ENCODE measurements at regions not wholly inside any gene's neighbourhood (a gene's known extent, or its start where the extent isn't known, plus 50 kb on each side); places are given as distances from the start of the nearest gene placed in this dataset.

DNA sequence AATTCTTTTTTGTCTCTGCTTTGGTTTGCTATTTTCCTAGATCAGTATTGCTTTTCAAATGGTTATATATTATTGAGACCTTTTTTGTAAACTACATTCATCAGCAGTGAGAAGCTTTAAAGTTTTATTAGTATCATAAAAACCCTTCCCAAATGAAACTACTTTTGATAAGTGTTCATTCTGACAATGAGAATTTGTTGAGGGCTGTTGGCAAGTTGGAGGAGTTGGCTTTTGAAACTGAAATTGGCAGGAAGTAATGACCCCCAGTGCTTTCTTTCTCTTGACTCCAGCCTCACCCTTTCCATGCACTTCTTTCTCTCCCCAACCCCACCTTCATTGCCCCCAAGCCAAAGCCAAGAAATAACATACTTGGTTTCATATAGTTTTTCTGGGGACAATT lies 113.8 kb downstream of the ZIC5 start:
- Mint-ChIP-seq H3K4me1 (ENCODE audit: low read depth, unreplicated experiment) (no peaks in the 10 kb centered on the region), H3K36me3 (ENCODE audit: insufficient read depth, unreplicated experiment) (no peaks in the 10 kb centered on the region), H3K9me3 (ENCODE audit: unreplicated experiment) (no peaks in the 10 kb centered on the region), H3K27me3 (ENCODE audit: insufficient read depth, unreplicated experiment) (peaks cover 18% of the 10 kb centered on the region), H3K27ac (ENCODE audit: unreplicated experiment) (no peak overlapping the region), H3K4me3 (ENCODE audit: unreplicated experiment) (no peak overlapping the region)
- no peaks in the 10 kb centered on the region for H3K27me3 ChIP-seq (replicated peaks; ENCODE audit: control insufficient read depth, insufficient read depth, low read length)
- no peaks in the 10 kb centered on the region for H3K36me3 ChIP-seq (ENCODE audit: control insufficient read depth, insufficient read depth, low read length)
- TF ChIP-seq, protein P1, sequence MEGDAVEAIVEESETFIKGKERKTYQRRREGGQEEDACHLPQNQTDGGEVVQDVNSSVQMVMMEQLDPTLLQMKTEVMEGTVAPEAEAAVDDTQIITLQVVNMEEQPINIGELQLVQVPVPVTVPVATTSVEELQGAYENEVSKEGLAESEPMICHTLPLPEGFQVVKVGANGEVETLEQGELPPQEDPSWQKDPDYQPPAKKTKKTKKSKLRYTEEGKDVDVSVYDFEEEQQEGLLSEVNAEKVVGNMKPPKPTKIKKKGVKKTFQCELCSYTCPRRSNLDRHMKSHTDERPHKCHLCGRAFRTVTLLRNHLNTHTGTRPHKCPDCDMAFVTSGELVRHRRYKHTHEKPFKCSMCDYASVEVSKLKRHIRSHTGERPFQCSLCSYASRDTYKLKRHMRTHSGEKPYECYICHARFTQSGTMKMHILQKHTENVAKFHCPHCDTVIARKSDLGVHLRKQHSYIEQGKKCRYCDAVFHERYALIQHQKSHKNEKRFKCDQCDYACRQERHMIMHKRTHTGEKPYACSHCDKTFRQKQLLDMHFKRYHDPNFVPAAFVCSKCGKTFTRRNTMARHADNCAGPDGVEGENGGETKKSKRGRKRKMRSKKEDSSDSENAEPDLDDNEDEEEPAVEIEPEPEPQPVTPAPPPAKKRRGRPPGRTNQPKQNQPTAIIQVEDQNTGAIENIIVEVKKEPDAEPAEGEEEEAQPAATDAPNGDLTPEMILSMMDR (IDR thresholded peaks at IDR 0.05; ENCODE audit: insufficient read depth in 1 of 2, low read depth in 1 of 2, low read length in 1 of 2, severe bottlenecking in 1 of 2, unreplicated experiment in 1 of 2): no peak
- H3K4me1 ChIP-seq: no peaks in the 10 kb centered on the region
- H3K4me3 ChIP-seq (ENCODE audit: low read depth, low read length): no peak overlapping the region
- POLR2A ChIA-PET: no interaction called here
- CTCF ChIA-PET: no interaction called here
- no peaks in the 10 kb centered on the region for H3K9me3 ChIP-seq
- BruUV-seq (replicated peaks): no TSS peak
- no peak for DNase-seq
- intact Hi-C loops (cut with micrococcal nuclease; ENCODE audit: unreplicated experiment): no loop called here

DNA sequence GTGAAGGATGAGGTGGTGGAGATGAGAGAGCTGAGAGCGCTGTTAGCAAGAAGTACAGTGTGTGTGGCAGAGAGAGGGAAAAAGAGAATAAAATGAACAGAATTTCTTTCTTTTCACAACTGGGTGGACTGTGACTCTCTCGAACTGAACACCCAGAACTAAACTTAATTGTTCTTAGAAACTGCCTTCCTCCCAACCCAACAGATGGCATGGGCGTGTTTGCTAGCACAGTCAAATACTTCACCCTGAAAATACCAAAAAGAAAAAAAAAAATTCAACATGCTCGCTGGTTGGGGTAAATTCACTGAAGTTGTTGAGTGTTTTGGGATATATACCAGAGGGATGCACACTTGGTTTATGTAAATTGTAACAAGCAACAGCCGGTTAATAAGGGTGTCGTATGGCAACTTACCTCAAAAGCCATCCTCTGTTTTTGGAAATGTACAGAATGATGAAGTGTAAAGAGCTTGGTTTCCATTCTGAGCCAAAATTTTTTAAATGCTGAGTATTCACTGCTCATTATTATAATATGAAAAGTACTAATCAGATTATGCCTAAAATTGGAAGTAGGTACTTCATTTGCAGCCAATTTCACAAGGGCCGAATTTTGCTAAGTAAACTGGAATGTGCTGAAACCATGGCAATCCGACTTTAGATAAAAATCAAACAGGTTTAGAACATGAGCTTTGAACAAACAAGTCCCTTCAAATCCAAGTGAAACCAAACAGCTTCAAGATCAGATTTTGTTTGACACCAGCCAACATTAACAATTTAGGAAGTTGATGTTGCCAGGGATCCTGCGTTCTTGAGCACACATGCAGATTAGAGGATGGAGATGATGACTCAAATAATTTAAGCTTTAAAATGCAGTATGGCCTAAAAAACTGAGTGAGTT lies 115.8 kb downstream of the ZIC5 start:
- no TSS peak for BruUV-seq (replicated peaks)
- TF ChIP-seq, protein P1 (IDR thresholded peaks at IDR 0.05; ENCODE audit: insufficient read depth in 1 of 2, low read depth in 1 of 2, low read length in 1 of 2, severe bottlenecking in 1 of 2, unreplicated experiment in 1 of 2): no peak
- no peaks in the 10 kb centered on the region for H3K9me3 ChIP-seq
- H3K4me3 ChIP-seq (ENCODE audit: low read depth, low read length): no peak overlapping the region
- H3K4me1 Mint-ChIP-seq (ENCODE audit: low read depth, unreplicated experiment): no peaks in the 10 kb centered on the region
- no peak overlapping the region for H3K4me3 Mint-ChIP-seq (ENCODE audit: unreplicated experiment)
- ChIA-PET CTCF (no interaction called here), POLR2A (no interaction called here)
- H3K27me3 Mint-ChIP-seq (ENCODE audit: insufficient read depth, unreplicated experiment): peaks cover 15% of the 10 kb centered on the region
- H3K27ac Mint-ChIP-seq (ENCODE audit: unreplicated experiment): no peak overlapping the region
- H3K27me3 ChIP-seq (replicated peaks; ENCODE audit: control insufficient read depth, insufficient read depth, low read length): no peaks in the 10 kb centered on the region
- H3K9me3 Mint-ChIP-seq (ENCODE audit: unreplicated experiment): no peaks in the 10 kb centered on the region
- no peaks in the 10 kb centered on the region for H3K36me3 ChIP-seq (ENCODE audit: control insufficient read depth, insufficient read depth, low read length)
- H3K36me3 Mint-ChIP-seq (ENCODE audit: insufficient read depth, unreplicated experiment): no peaks in the 10 kb centered on the region
- intact Hi-C loops (cut with micrococcal nuclease; ENCODE audit: unreplicated experiment): no loop called here
- H3K4me1 ChIP-seq: no peaks in the 10 kb centered on the region
- no peak for DNase-seq

DNA sequence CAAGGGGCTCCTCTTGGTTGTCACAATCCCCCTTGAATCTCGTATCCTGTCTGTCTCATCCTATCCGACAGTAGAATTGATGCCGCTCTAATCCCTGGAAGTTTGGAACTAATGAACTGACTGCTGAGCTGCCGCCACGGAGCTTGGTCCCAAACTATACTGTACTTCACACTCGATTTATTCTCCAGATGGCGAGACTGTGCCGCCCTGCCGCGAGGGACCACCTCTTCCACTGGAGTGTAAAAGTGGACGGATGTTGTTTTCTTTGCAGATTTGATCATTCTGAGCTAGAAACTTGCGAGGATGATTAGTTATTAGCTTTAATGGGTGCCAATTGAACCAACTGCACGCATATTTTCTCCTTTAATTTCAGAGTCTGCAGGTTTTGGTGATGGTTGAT lies 117.2 kb downstream of the ZIC5 start:
- H3K4me3 Mint-ChIP-seq (ENCODE audit: unreplicated experiment): no peak overlapping the region
- no peak overlapping the region for H3K4me3 ChIP-seq (ENCODE audit: low read depth, low read length)
- no peaks in the 10 kb centered on the region for H3K36me3 ChIP-seq (ENCODE audit: control insufficient read depth, insufficient read depth, low read length)
- H3K4me1 ChIP-seq: no peaks in the 10 kb centered on the region
- no peak overlapping the region for H3K27ac Mint-ChIP-seq (ENCODE audit: unreplicated experiment)
- POLR2A ChIA-PET: no interaction called here
- TF ChIP-seq, protein P1 (IDR thresholded peaks at IDR 0.05; ENCODE audit: insufficient read depth in 1 of 2, low read depth in 1 of 2, low read length in 1 of 2, severe bottlenecking in 1 of 2, unreplicated experiment in 1 of 2): no peak
- H3K27me3 Mint-ChIP-seq (ENCODE audit: insufficient read depth, unreplicated experiment): peaks cover 13% of the 10 kb centered on the region
- H3K27me3 ChIP-seq (replicated peaks; ENCODE audit: control insufficient read depth, insufficient read depth, low read length): no peaks in the 10 kb centered on the region
- CTCF ChIA-PET: no interaction called here
- H3K36me3 Mint-ChIP-seq (ENCODE audit: insufficient read depth, unreplicated experiment): no peaks in the 10 kb centered on the region
- no peaks in the 10 kb centered on the region for H3K9me3 ChIP-seq
- no peaks in the 10 kb centered on the region for H3K4me1 Mint-ChIP-seq (ENCODE audit: low read depth, unreplicated experiment)
- H3K9me3 Mint-ChIP-seq (ENCODE audit: unreplicated experiment): no peaks in the 10 kb centered on the region
- no TSS peak for BruUV-seq (replicated peaks)
- no peak for DNase-seq
- intact Hi-C loops (cut with micrococcal nuclease; ENCODE audit: unreplicated experiment): no loop called here
